A549 (cell line): ENCODE measurements at regions not wholly inside any gene's neighbourhood (a gene's known extent, or its start where the extent isn't known, plus 50 kb on each side); places are given as distances from the start of the nearest gene placed in this dataset.

ENCODE experiments used
- ATAC-seq, 2 experiments: fragments of 200-7000 bp in 1 of 2; fragments of >200 bp in 1 of 2; cut with Nextera tagmentation in 1 of 2; cut with Tn5 transposase in 1 of 2; 3 replicates each; pipeline versions ENCODE4 v1.8.0 to v1.9.1; 2018 to 2020; ENCODE audit warnings: mild to moderate bottlenecking in 1 of 2, moderate library complexity in 1 of 2
- CTCF ChIA-PET: fragments of 300-600 bp; sonication (Branson Sonifier 250); formaldehyde crosslinking; extraction: SDS; loops from one replicate; lab custom pipeline; 2021; ENCODE audit warnings: antibody characterized with exemption, inconsistent platforms; lab: Yijun Ruan, JAX
- POLR2A ChIA-PET: fragments of 350-600 bp; formaldehyde crosslinking; extraction: SDS; loops from one replicate; lab custom pipeline; 2021; ENCODE audit warnings: antibody characterized with exemption, inconsistent platforms; lab: Yijun Ruan, JAX
- DNase-seq, 2 experiments: peaks; one replicate each; pipeline versions ENCODE4 v3.0.0 to v3.0.0-alpha.2; 2011 to 2016; ENCODE audit warnings: low read depth in 1 of 2, low spot score in 1 of 2
- FAIRE-seq: peaks from 2 replicates; lab custom pipeline; 2011; peaks lifted over from hg19 to GRCh38; lab: Jason Lieb, UNC
- H3K27ac ChIP-seq, 2 experiments: fragments of >200 bp; sonication (Bioruptor Twin); formaldehyde crosslinking; 3 replicates each; pipeline ENCODE4 v1.5.1; 2016 to 2017
- H3K4me1 ChIP-seq: fragments of >200 bp; sonication (Bioruptor Twin); formaldehyde crosslinking; 3 replicates; pipeline ENCODE4 v1.6.1; 2016
- H3K4me2 ChIP-seq: fragments of >200 bp; sonication (Bioruptor Twin); formaldehyde crosslinking; 3 replicates; pipeline ENCODE4 v1.6.1; 2016
- H3K4me3 ChIP-seq: fragments of >200 bp; sonication (Bioruptor Twin); formaldehyde crosslinking; 3 replicates; pipeline ENCODE4 v1.5.1; 2016
- H3K9me3 ChIP-seq: fragments of >200 bp; sonication (Bioruptor Twin); formaldehyde crosslinking; 3 replicates; pipeline ENCODE4 v1.6.1; 2016
- ATOH8 ChIP-seq: fragments of 250-450 bp; sonication (Bioruptor Pico); IDR thresholded peaks from 2 replicates; pipeline ENCODE4 v1.5.0; 2020; ENCODE audit warnings: low read depth, mild to moderate bottlenecking, moderate library complexity
- CBX2 ChIP-seq: fragments of 200-600 bp; sonication (generic); IDR thresholded peaks from 2 replicates; pipeline ENCODE4 v1.6.1; 2016; ENCODE audit warnings: low read depth, mild to moderate bottlenecking, borderline replicate concordance
- CEBPB ChIP-seq, 2 experiments: fragments of >200 bp in 1 of 2; sonication (Bioruptor Twin) in 1 of 2; formaldehyde crosslinking in 1 of 2; IDR thresholded peaks; 2 replicates each; pipeline ENCODE4 v1.6.1; 2012 to 2016
- E2F6 ChIP-seq: IDR thresholded peaks from 2 replicates; pipeline ENCODE4 v1.6.1; 2012; ENCODE audit warnings: low read depth, borderline replicate concordance
- EHF ChIP-seq: fragments of 250-450 bp; sonication (Bioruptor Pico); IDR thresholded peaks from 2 replicates; pipeline ENCODE4 v1.5.0; 2020; ENCODE audit warnings: mild to moderate bottlenecking
- ELK1 ChIP-seq: fragments of 150-350 bp; IDR thresholded peaks from 2 replicates; pipeline ENCODE4 v1.6.1; 2014; ENCODE audit warnings: low read depth, mild to moderate bottlenecking, low read length
- EP300 ChIP-seq, 2 experiments: fragments of >200 bp; sonication (Bioruptor Twin); formaldehyde crosslinking; IDR thresholded peaks; 2 replicates in 1 of 2; 3 replicates in 1 of 2; pipeline ENCODE4 v1.6.1; 2016 to 2017
- ESRRA ChIP-seq: fragments of 150-350 bp; IDR thresholded peaks from 2 replicates; pipeline ENCODE4 v1.6.1; 2014; ENCODE audit warnings: mild to moderate bottlenecking, low read length, borderline replicate concordance
- FOXS1 ChIP-seq: fragments of 250-450 bp; sonication (Bioruptor Pico); IDR thresholded peaks from 2 replicates; pipeline ENCODE4 v1.5.0; 2020; ENCODE audit warnings: mild to moderate bottlenecking, moderate library complexity
- GATA3 ChIP-seq: IDR thresholded peaks from 2 replicates; pipeline ENCODE4 v1.6.1; 2012; ENCODE audit warnings: borderline replicate concordance
- HDAC2 ChIP-seq: fragments of 200-600 bp; sonication (generic); IDR thresholded peaks from 2 replicates; pipeline ENCODE4 v1.6.1; 2016
- HMGXB4 ChIP-seq: fragments of 250-450 bp; sonication (Bioruptor Pico); IDR thresholded peaks from 2 replicates; pipeline ENCODE4 v1.5.0; 2021; ENCODE audit warnings: mild to moderate bottlenecking, moderate library complexity, borderline replicate concordance
- HOXB5 ChIP-seq: fragments of 250-450 bp; sonication (Bioruptor Pico); IDR thresholded peaks from 2 replicates; pipeline ENCODE4 v1.5.0; 2020; ENCODE audit warnings: mild to moderate bottlenecking, moderate library complexity
- JUN ChIP-seq, 2 experiments: fragments of >200 bp; sonication (Bioruptor Twin); formaldehyde crosslinking; IDR thresholded peaks; 2 replicates in 1 of 2; 3 replicates in 1 of 2; pipeline ENCODE4 v1.6.1; 2016 to 2017
- KDM5A ChIP-seq: fragments of 200-600 bp; sonication (generic); IDR thresholded peaks from 2 replicates; pipeline ENCODE4 v1.6.1; 2016; ENCODE audit warnings: antibody characterized with exemption, mild to moderate bottlenecking
- MYC ChIP-seq: IDR thresholded peaks from 2 replicates; pipeline ENCODE4 v1.6.1; 2012; ENCODE audit warnings: mild to moderate bottlenecking, inconsistent platforms, low read length, improper control_type of control experiment, borderline replicate concordance
- NFE2L2 ChIP-seq: fragments of 150-350 bp; conservative IDR thresholded peaks from 2 replicates; pipeline ENCODE4 v1.6.1; 2014; ENCODE audit warnings: low read length
- NPAS2 ChIP-seq: fragments of 250-450 bp; sonication (Bioruptor Pico); IDR thresholded peaks from 2 replicates; pipeline ENCODE4 v1.8.0; 2022; ENCODE audit warnings: mild to moderate bottlenecking, moderate library complexity, borderline replicate concordance
- NR3C1 ChIP-seq: fragments of >200 bp; sonication (Bioruptor Twin); formaldehyde crosslinking; IDR thresholded peaks from 3 replicates; pipeline ENCODE4 v1.6.1; 2017
- PBX3 ChIP-seq: IDR thresholded peaks from 2 replicates; pipeline ENCODE4 v1.6.1; 2012
- PHF8 ChIP-seq: fragments of 200-600 bp; sonication (generic); IDR thresholded peaks from 2 replicates; pipeline ENCODE4 v1.6.1; 2016; ENCODE audit warnings: low read depth, mild to moderate bottlenecking, antibody characterized with exemption, moderate library complexity, borderline replicate concordance
- POLR2A ChIP-seq: IDR thresholded peaks from 2 replicates; pipeline ENCODE4 v1.6.1; 2012; ENCODE audit warnings: mild to moderate bottlenecking, low read length
- RAD21 ChIP-seq, 2 experiments: fragments of >200 bp in 1 of 2; sonication (Bioruptor Twin) in 1 of 2; formaldehyde crosslinking in 1 of 2; IDR thresholded peaks in 1 of 2; conservative IDR thresholded peaks in 1 of 2; 2 replicates in 1 of 2; 3 replicates in 1 of 2; pipeline ENCODE4 v1.6.1; 2012 to 2018; ENCODE audit warnings: inconsistent platforms in 1 of 2
- REST ChIP-seq: fragments of 200-600 bp; sonication (generic); IDR thresholded peaks from 2 replicates; pipeline ENCODE4 v1.6.1; 2016; ENCODE audit warnings: antibody characterized with exemption, mild to moderate bottlenecking, moderate library complexity
- RNF2 ChIP-seq: fragments of 200-600 bp; sonication (generic); IDR thresholded peaks from 2 replicates; pipeline ENCODE4 v1.6.1; 2016; ENCODE audit warnings: low read depth, mild to moderate bottlenecking, antibody characterized with exemption, moderate library complexity, borderline replicate concordance
- SMC3 ChIP-seq: fragments of >200 bp; sonication (Bioruptor Twin); formaldehyde crosslinking; IDR thresholded peaks from 3 replicates; pipeline ENCODE4 v1.6.1; 2018; ENCODE audit warnings: inconsistent platforms
- SREBF2 ChIP-seq: fragments of 450-650 bp; IDR thresholded peaks from 2 replicates; pipeline ENCODE4 v1.6.1; 2014; ENCODE audit warnings: mild to moderate bottlenecking, moderate library complexity
- USF2 ChIP-seq: fragments of 450-650 bp; IDR thresholded peaks from 2 replicates; pipeline ENCODE4 v1.6.1; 2014; ENCODE audit warnings: antibody characterized with exemption
- ZC3H11A ChIP-seq: fragments of 450-650 bp; IDR thresholded peaks from 2 replicates; pipeline ENCODE4 v1.6.1; 2014; ENCODE audit warnings: antibody characterized with exemption, mild to moderate bottlenecking
- ZFP36 ChIP-seq: fragments of 450-650 bp; IDR thresholded peaks from 2 replicates; pipeline ENCODE4 v1.6.1; 2014; ENCODE audit warnings: borderline replicate concordance; ENCODE audit not compliant: partially characterized antibody
- ZNF302 ChIP-seq: fragments of 250-450 bp; sonication (Bioruptor Pico); IDR thresholded peaks from 2 replicates; pipeline ENCODE4 v1.9.0; 2021; ENCODE audit warnings: inconsistent platforms, mild to moderate bottlenecking, moderate library complexity
- WGBS: methylation state at CpG from one replicate; pipeline ENCODE4 v1.1.6; 2017; ENCODE audit errors: missing lambda C conversion rate; 5-methylcytosine and 5-hydroxymethylcytosine counted together

GRCh38 chr5:123700624-123701287, 188.8 kb downstream of the CSNK1G3 start:
- peak overlapping the region; percentile 55 for H3K4me2 ChIP-seq
- peak overlapping the region; percentile 22 to 74; a peak in 4 of 6 replicates for H3K27ac ChIP-seq
- 22% methylated on average over 6 of the region's 6 CpGs for WGBS
- CTCF ChIA-PET, result no interaction called here
- H3K4me3 ChIP-seq, result no peak overlapping the region
- no peak for FAIRE-seq
- H3K4me1 ChIP-seq, result peaks cover 15% of the 10 kb centered on the region; the same call in 1 of the 3 replicates
- peaks cover 2% of the 10 kb centered on the region; the same call in 1 of the 3 replicates for H3K9me3 ChIP-seq
- peak; percentile 29 to 80 for DNase-seq
- POLR2A ChIA-PET, result no interaction called here
- ATAC-seq, result peak; percentile 90 to 96
- TF ChIP-seq HOXB5 (CRISPR knock-in tag), result no peak
- TF ChIP-seq POLR2A, result no peak
- TF ChIP-seq FOXS1 (CRISPR knock-in tag), result no peak
- 0 out of 5 replicates have a peak, but pooled peaks of 1 of the 2 experiments have one; percentile 12 for TF ChIP-seq EP300 (IDR thresholded peaks at IDR 0.05)
- TF ChIP-seq CBX2, result no peak
- TF ChIP-seq ZC3H11A, result no peak
- no peak for TF ChIP-seq EHF (CRISPR knock-in tag)
- TF ChIP-seq ZNF302 (CRISPR knock-in tag), result no peak
- TF ChIP-seq NFE2L2, result no peak
- no peak for TF ChIP-seq ELK1
- 0 out of 2 replicates have a peak, but pooled peaks have one; percentile 15 for TF ChIP-seq GATA3
- no peak for TF ChIP-seq NR3C1
- no peak for TF ChIP-seq NPAS2 (CRISPR knock-in tag)
- TF ChIP-seq RAD21 (conservative IDR thresholded peaks at IDR 0.05 in 1 of 2, IDR thresholded peaks at IDR 0.05 in 1 of 2), result 0 out of 5 replicates have a peak, but pooled peaks of 1 of the 2 experiments have one; percentile 10
- no peak for TF ChIP-seq PBX3
- TF ChIP-seq HDAC2, result no peak
- TF ChIP-seq ESRRA, result no peak
- no peak for TF ChIP-seq JUN (IDR thresholded peaks at IDR 0.05)
- TF ChIP-seq REST, result no peak
- TF ChIP-seq ATOH8 (CRISPR knock-in tag), result no peak
- no peak for TF ChIP-seq ZFP36
- TF ChIP-seq MYC, result no peak
- TF ChIP-seq SREBF2, result no peak
- TF ChIP-seq HMGXB4 (CRISPR knock-in tag), result no peak
- TF ChIP-seq PHF8, result no peak
- TF ChIP-seq RNF2, result no peak
- TF ChIP-seq SMC3, result no peak
- 0 out of 4 replicates have a peak, but pooled peaks of 1 of the 2 experiments have one; percentile 10 for TF ChIP-seq CEBPB (IDR thresholded peaks at IDR 0.05)
- no peak for TF ChIP-seq USF2
- TF ChIP-seq KDM5A, result no peak
- TF ChIP-seq E2F6, result no peak
